IMR-90 (cell line): ENCODE measurements at regions not wholly inside any gene's neighbourhood (a gene's known extent, or its start where the extent isn't known, plus 50 kb on each side); places are given as distances from the start of the nearest gene placed in this dataset.

ENCODE experiments used
- ATAC-seq: fragments of 200-7000 bp; cut with Tn5 transposase; 2 replicates; pipeline ENCODE4 v1.9.1; 2020; ENCODE audit warnings: low read depth, mild to moderate bottlenecking, moderate library complexity
- BruUV-seq: library from RNA; stranded (reverse); fragments of 400-500 nt; replicated peaks from 2 replicates; lab custom pipeline; 2021; lab: Mats Ljungman, UMichigan
- CTCF ChIA-PET: fragments of 300-600 bp; formaldehyde crosslinking; extraction: SDS; loops from one replicate; lab custom pipeline; 2021; ENCODE audit warnings: antibody characterized with exemption; lab: Yijun Ruan, JAX
- POLR2A ChIA-PET: fragments of 300-600 bp; sonication (Branson Sonifier 250); formaldehyde crosslinking; loops from one replicate; lab custom pipeline; 2022; ENCODE audit warnings: antibody characterized with exemption; ENCODE audit not compliant: unreplicated experiment; lab: Charles Lee
- DNase-seq: peaks from one replicate; pipeline ENCODE4 v3.0.0; 2013
- H2AFZ ChIP-seq: replicated peaks from 2 replicates; pipeline ENCODE3; 2013; ENCODE audit warnings: low read length, mild to moderate bottlenecking; ENCODE audit not compliant: poor library complexity
- H2AK5ac ChIP-seq: 2 replicates; pipeline ENCODE4 v1.6.1; 2013; ENCODE audit warnings: low read depth, low read length, inconsistent platforms
- H2AK9ac ChIP-seq: replicated peaks from 2 replicates; pipeline ENCODE3; 2013; ENCODE audit warnings: mild to moderate bottlenecking, low read depth, low read length, moderate library complexity; ENCODE audit not compliant: poor library complexity
- H2BK120ac ChIP-seq: 2 replicates; pipeline ENCODE4 v1.6.1; 2013; ENCODE audit warnings: low read depth, low read length, inconsistent platforms
- H2BK15ac ChIP-seq: 3 replicates; pipeline ENCODE4 v1.6.1; 2013; ENCODE audit warnings: low read depth, low read length, inconsistent platforms
- H2BK20ac ChIP-seq: 2 replicates; pipeline ENCODE4 v1.6.1; 2013; ENCODE audit warnings: low read depth, mild to moderate bottlenecking, inconsistent platforms, low read length, moderate library complexity
- H2BK5ac ChIP-seq: 2 replicates; pipeline ENCODE4 v1.6.1; 2013; ENCODE audit warnings: mild to moderate bottlenecking, low read depth, low read length, inconsistent platforms; ENCODE audit not compliant: poor library complexity, severe bottlenecking
- H3K14ac ChIP-seq: replicated peaks from 2 replicates; pipeline ENCODE4 v1.6.1; 2013; ENCODE audit warnings: low read depth, low read length, inconsistent platforms
- H3K18ac ChIP-seq: 2 replicates; pipeline ENCODE4 v1.6.1; 2013; ENCODE audit warnings: low read depth, low read length, control low read depth
- H3K23ac ChIP-seq: 2 replicates; pipeline ENCODE4 v1.6.1; 2013; ENCODE audit warnings: low read depth, low read length, inconsistent platforms
- H3K27ac ChIP-seq: 2 replicates; pipeline ENCODE4 v1.5.1; 2013; ENCODE audit warnings: mild to moderate bottlenecking, control low read depth, low read length; ENCODE audit not compliant: insufficient read depth
- H3K27me3 ChIP-seq: 2 replicates; pipeline ENCODE4 v1.6.1; 2013; ENCODE audit warnings: low read length; ENCODE audit not compliant: control insufficient read depth, insufficient read depth
- H3K36me3 ChIP-seq: 2 replicates; pipeline ENCODE4 v1.6.1; 2013; ENCODE audit warnings: low read length, mixed read lengths; ENCODE audit not compliant: control insufficient read depth, insufficient read depth
- H3K4ac ChIP-seq: 2 replicates; pipeline ENCODE4 v1.6.1; 2013; ENCODE audit warnings: low read depth, low read length, inconsistent platforms
- H3K4me1 ChIP-seq: 2 replicates; pipeline ENCODE4 v1.6.1; 2013; ENCODE audit warnings: low read length, mixed read lengths; ENCODE audit not compliant: control insufficient read depth, insufficient read depth
- H3K4me2 ChIP-seq: 2 replicates; pipeline ENCODE4 v1.6.1; 2013; ENCODE audit warnings: low read depth, mild to moderate bottlenecking, control low read depth, low read length, moderate library complexity
- H3K4me3 ChIP-seq: 2 replicates; pipeline ENCODE4 v1.5.1; 2013; ENCODE audit warnings: low read depth, mild to moderate bottlenecking, control low read depth, low read length, moderate library complexity; ENCODE audit not compliant: insufficient read depth
- H3K56ac ChIP-seq: 2 replicates; pipeline ENCODE4 v1.6.1; 2013; ENCODE audit warnings: low read length, inconsistent platforms; ENCODE audit not compliant: insufficient read depth; ENCODE audit errors: extremely low read depth
- H3K79me1 ChIP-seq, 2 experiments: 2 replicates each; pipeline ENCODE4 v1.6.1; 2013; ENCODE audit warnings: low read length in 2 of 2, inconsistent platforms in 1 of 2, low read depth in 1 of 2
- H3K9ac ChIP-seq: 2 replicates; pipeline ENCODE4 v1.6.1; 2013; ENCODE audit warnings: low read depth, low read length, control low read depth
- H3K9me1 ChIP-seq: 2 replicates; pipeline ENCODE4 v1.6.1; 2013; ENCODE audit warnings: low read length, inconsistent platforms; ENCODE audit not compliant: insufficient read depth
- H3K9me3 ChIP-seq: 2 replicates; pipeline ENCODE4 v1.6.1; 2013; ENCODE audit warnings: low read length; ENCODE audit not compliant: control insufficient read depth, insufficient read depth
- H4K20me1 ChIP-seq: 2 replicates; pipeline ENCODE4 v1.6.1; 2013; ENCODE audit warnings: low read length, inconsistent platforms; ENCODE audit not compliant: insufficient read depth
- H4K5ac ChIP-seq: 2 replicates; pipeline ENCODE4 v1.6.1; 2013; ENCODE audit warnings: mild to moderate bottlenecking, low read depth, low read length, control low read depth
- H4K8ac ChIP-seq, 2 experiments: 2 replicates each; pipeline ENCODE4 v1.6.1; 2013; ENCODE audit warnings: low read depth in 2 of 2, low read length in 2 of 2, control low read depth in 1 of 2, inconsistent platforms in 1 of 2
- H4K91ac ChIP-seq: 2 replicates; pipeline ENCODE4 v1.6.1; 2013; ENCODE audit warnings: low read depth, low read length, inconsistent platforms; ENCODE audit not compliant: insufficient read depth
- BHLHE40 ChIP-seq: fragments of 150-350 bp; IDR thresholded peaks from 2 replicates; pipeline ENCODE4 v1.6.1; 2016; ENCODE audit warnings: mild to moderate bottlenecking, low read depth, low read length
- CHD1 ChIP-seq: IDR thresholded peaks from 2 replicates; pipeline ENCODE4 v1.6.1; 2012; ENCODE audit warnings: low read depth, low read length, improper control_type of control experiment
- FOS ChIP-seq: fragments of 150-350 bp; IDR thresholded peaks from 2 replicates; pipeline ENCODE4 v1.6.1; 2016; ENCODE audit warnings: low read depth, low read length
- MAFK ChIP-seq: IDR thresholded peaks from 2 replicates; pipeline ENCODE4 v1.6.1; 2012; ENCODE audit warnings: low read depth, low read length, improper control_type of control experiment
- MAZ ChIP-seq: IDR thresholded peaks from 2 replicates; pipeline ENCODE4 v1.6.1; 2012; ENCODE audit warnings: low read depth, mild to moderate bottlenecking, low read length, improper control_type of control experiment, moderate library complexity, borderline replicate concordance
- POLR2A ChIP-seq: IDR thresholded peaks from 2 replicates; pipeline ENCODE4 v1.6.1; 2012; ENCODE audit warnings: mild to moderate bottlenecking, low read depth, low read length
- RAD21 ChIP-seq: IDR thresholded peaks from 2 replicates; pipeline ENCODE4 v1.6.1; 2012; ENCODE audit warnings: low read length, improper control_type of control experiment
- RCOR1 ChIP-seq: IDR thresholded peaks from 2 replicates; pipeline ENCODE4 v1.6.1; 2012; ENCODE audit warnings: mild to moderate bottlenecking, low read length, improper control_type of control experiment; ENCODE audit not compliant: insufficient replicate concordance
- RFX5 ChIP-seq: IDR thresholded peaks from 2 replicates; pipeline ENCODE4 v1.8.0; 2012; ENCODE audit warnings: low read depth, mild to moderate bottlenecking, low read length, moderate library complexity
- SMC3 ChIP-seq: fragments of 150-350 bp; IDR thresholded peaks from 2 replicates; pipeline ENCODE4 v1.6.1; 2016; ENCODE audit warnings: low read depth, mild to moderate bottlenecking, antibody characterized with exemption, low read length, moderate library complexity
- WGBS, 2 experiments: methylation state at CpG; one replicate each; pipeline versions ENCODE4 v1.1.5 to v1.1.7; 2013; ENCODE audit warnings: missing lambda C conversion rate in 2 of 2; ENCODE audit not compliant: insufficient read length in 1 of 2; ENCODE audit errors: extremely low coverage in 2 of 2; 5-methylcytosine and 5-hydroxymethylcytosine counted together
- dilution Hi-C: fragments of 300-500 bp; cut with HindIII; formaldehyde crosslinking; loops from one replicate; pipeline ENCODE4 v1.14.3; 2018; ENCODE audit warnings: low sequenced_read_pairs; ENCODE audit not compliant: unreplicated experiment
- in situ Hi-C: fragments of 300-500 bp; cut with MboI; formaldehyde crosslinking; loops from 3 replicates; pipeline ENCODE4 v1.14.3; 2019; ENCODE audit warnings: low sequenced_read_pairs, inconsistent platforms, mixed read lengths
- intact Hi-C: fragments of 100-400 bp; cut with micrococcal nuclease; formaldehyde crosslinking; loops from 2 replicates; pipeline ENCODE4 v1.10.0; 2022
- TF ChIP-seq, protein P1 (sequence below): fragments of 150-350 bp; IDR thresholded peaks from 2 replicates; pipeline ENCODE4 v1.6.1; 2016; ENCODE audit warnings: low read depth, mild to moderate bottlenecking, low read length, moderate library complexity, borderline replicate concordance
- TF ChIP-seq, protein P2 (sequence below): fragments of 150-350 bp; IDR thresholded peaks from 2 replicates; pipeline ENCODE4 v1.6.1; 2017; ENCODE audit warnings: mild to moderate bottlenecking, antibody characterized with exemption, low read length, low read depth
- TF ChIP-seq, protein P3 (sequence below): conservative IDR thresholded peaks from 2 replicates; pipeline ENCODE4 v1.5.1; 2012; ENCODE audit warnings: mild to moderate bottlenecking, low read depth, low read length, improper control_type of control experiment

DNA sequence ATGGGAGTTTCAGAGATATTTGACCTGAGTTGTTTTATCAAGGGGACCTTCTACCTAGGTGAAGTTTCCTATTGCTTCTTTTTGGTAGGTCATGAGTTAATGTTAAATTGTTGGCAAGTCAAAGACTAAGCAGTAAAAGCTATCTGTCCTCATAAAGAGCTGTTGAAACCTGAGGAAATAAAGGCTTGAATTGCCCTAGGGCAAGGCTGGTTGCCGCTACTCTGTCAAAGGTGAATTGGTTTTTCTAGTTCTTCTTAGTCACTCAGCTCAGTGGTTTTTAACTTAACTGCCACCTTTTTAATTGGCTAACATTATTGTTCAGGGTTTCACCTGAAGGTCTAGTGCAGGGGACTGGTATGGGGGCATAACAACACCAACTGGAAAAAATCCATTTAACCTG is 441.6 kb upstream of the FBXO33 start:
- no peak overlapping the region for H3K56ac ChIP-seq
- no peak overlapping the region for H4K8ac ChIP-seq
- no peak for DNase-seq
- no peak overlapping the region for H2BK120ac ChIP-seq
- no peak overlapping the region for H4K5ac ChIP-seq
- no peaks in the 10 kb centered on the region for H4K20me1 ChIP-seq
- H3K18ac ChIP-seq = no peak overlapping the region
- H3K36me3 ChIP-seq = no peaks in the 10 kb centered on the region
- no peak overlapping the region for H4K91ac ChIP-seq
- H3K4me1 ChIP-seq = no peaks in the 10 kb centered on the region
- no peak overlapping the region for H3K4ac ChIP-seq
- no peak overlapping the region for H3K23ac ChIP-seq
- no peak for ATAC-seq
- no peak overlapping the region for H2AK5ac ChIP-seq
- H3K9me1 ChIP-seq = no peaks in the 10 kb centered on the region
- H2BK15ac ChIP-seq = no peak overlapping the region
- no peak overlapping the region for H3K4me3 ChIP-seq
- dilution Hi-C loops = no loop called here
- no peak overlapping the region for H2BK20ac ChIP-seq
- H3K79me1 ChIP-seq = no peaks in the 10 kb centered on the region
- BruUV-seq = no TSS peak
- no peak overlapping the region for H3K14ac ChIP-seq
- no CpG with 5 or more reads among the region's 1 CpG for WGBS, 2 experiments
- no peak overlapping the region for H3K9ac ChIP-seq
- in situ Hi-C loops = no loop called here
- no peak overlapping the region for H2AFZ ChIP-seq
- H2BK5ac ChIP-seq = no peak overlapping the region
- H2AK9ac ChIP-seq = no peak overlapping the region
- TF ChIP-seq, protein P1, sequence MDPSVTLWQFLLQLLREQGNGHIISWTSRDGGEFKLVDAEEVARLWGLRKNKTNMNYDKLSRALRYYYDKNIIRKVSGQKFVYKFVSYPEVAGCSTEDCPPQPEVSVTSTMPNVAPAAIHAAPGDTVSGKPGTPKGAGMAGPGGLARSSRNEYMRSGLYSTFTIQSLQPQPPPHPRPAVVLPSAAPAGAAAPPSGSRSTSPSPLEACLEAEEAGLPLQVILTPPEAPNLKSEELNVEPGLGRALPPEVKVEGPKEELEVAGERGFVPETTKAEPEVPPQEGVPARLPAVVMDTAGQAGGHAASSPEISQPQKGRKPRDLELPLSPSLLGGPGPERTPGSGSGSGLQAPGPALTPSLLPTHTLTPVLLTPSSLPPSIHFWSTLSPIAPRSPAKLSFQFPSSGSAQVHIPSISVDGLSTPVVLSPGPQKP = no peak
- TF ChIP-seq RCOR1 = no peak
- no peak for TF ChIP-seq POLR2A
- no peak for TF ChIP-seq SMC3
- TF ChIP-seq BHLHE40 = no peak
- TF ChIP-seq, protein P2, sequence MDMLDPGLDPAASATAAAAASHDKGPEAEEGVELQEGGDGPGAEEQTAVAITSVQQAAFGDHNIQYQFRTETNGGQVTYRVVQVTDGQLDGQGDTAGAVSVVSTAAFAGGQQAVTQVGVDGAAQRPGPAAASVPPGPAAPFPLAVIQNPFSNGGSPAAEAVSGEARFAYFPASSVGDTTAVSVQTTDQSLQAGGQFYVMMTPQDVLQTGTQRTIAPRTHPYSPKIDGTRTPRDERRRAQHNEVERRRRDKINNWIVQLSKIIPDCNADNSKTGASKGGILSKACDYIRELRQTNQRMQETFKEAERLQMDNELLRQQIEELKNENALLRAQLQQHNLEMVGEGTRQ = no peak
- TF ChIP-seq MAZ = no peak
- no peak for TF ChIP-seq RAD21
- no peak for TF ChIP-seq MAFK
- TF ChIP-seq FOS = no peak
- TF ChIP-seq, protein P3, sequence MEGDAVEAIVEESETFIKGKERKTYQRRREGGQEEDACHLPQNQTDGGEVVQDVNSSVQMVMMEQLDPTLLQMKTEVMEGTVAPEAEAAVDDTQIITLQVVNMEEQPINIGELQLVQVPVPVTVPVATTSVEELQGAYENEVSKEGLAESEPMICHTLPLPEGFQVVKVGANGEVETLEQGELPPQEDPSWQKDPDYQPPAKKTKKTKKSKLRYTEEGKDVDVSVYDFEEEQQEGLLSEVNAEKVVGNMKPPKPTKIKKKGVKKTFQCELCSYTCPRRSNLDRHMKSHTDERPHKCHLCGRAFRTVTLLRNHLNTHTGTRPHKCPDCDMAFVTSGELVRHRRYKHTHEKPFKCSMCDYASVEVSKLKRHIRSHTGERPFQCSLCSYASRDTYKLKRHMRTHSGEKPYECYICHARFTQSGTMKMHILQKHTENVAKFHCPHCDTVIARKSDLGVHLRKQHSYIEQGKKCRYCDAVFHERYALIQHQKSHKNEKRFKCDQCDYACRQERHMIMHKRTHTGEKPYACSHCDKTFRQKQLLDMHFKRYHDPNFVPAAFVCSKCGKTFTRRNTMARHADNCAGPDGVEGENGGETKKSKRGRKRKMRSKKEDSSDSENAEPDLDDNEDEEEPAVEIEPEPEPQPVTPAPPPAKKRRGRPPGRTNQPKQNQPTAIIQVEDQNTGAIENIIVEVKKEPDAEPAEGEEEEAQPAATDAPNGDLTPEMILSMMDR = no peak
- no peak for TF ChIP-seq RFX5
- no peak for TF ChIP-seq CHD1
- peaks cover 9% of the 10 kb centered on the region for H3K9me3 ChIP-seq
- H3K27me3 ChIP-seq = no peaks in the 10 kb centered on the region
- H3K4me2 ChIP-seq = no peak overlapping the region
- intact Hi-C loops = no loop called here
- CTCF ChIA-PET = no interaction called here
- no peak overlapping the region for H3K27ac ChIP-seq
- POLR2A ChIA-PET = no interaction called here
